Liver (tissue), 3 donors: ENCODE measurements at regions not wholly inside any gene's neighbourhood (a gene's known extent, or its start where the extent isn't known, plus 50 kb on each side); places are given as distances from the start of the nearest gene placed in this dataset.

Source experiments
- CTCF ChIP-seq: fragments of 150-350 bp; IDR thresholded peaks from 2 replicates; pipeline ENCODE4 v1.5.1; 2017; ENCODE audit warnings: improper control_type of control experiment, low read depth, low read length; ENCODE audit not compliant: missing input control
- EGR1 ChIP-seq, 2 donors: IDR thresholded peaks; 2 replicates each; pipeline ENCODE4 v1.6.1; 2016 to 2018; ENCODE audit warnings: antibody characterized with exemption in 2 of 2, low read depth in 2 of 2
- FOXA2 ChIP-seq: IDR thresholded peaks from 2 replicates; pipeline ENCODE4 v1.6.1; 2016; ENCODE audit warnings: antibody characterized with exemption
- HNF4G ChIP-seq: IDR thresholded peaks from 2 replicates; pipeline ENCODE4 v1.6.1; 2016; ENCODE audit warnings: antibody characterized with exemption
- JUND ChIP-seq, 2 donors: IDR thresholded peaks; 2 replicates each; pipeline ENCODE4 v1.6.1; 2016; ENCODE audit warnings: antibody characterized with exemption in 2 of 2
- REST ChIP-seq: IDR thresholded peaks from 2 replicates; pipeline ENCODE4 v1.6.1; 2016; ENCODE audit warnings: antibody characterized with exemption, mild to moderate bottlenecking
- RXRA ChIP-seq, 2 donors: IDR thresholded peaks; 2 replicates each; pipeline ENCODE4 v1.6.1; 2017 to 2018; ENCODE audit warnings: antibody characterized with exemption in 2 of 2, mild to moderate bottlenecking in 1 of 2
- YY1 ChIP-seq: IDR thresholded peaks from 2 replicates; pipeline ENCODE4 v1.6.1; 2016; ENCODE audit warnings: antibody characterized with exemption, mild to moderate bottlenecking
- ZBTB33 ChIP-seq: IDR thresholded peaks from 2 replicates; pipeline ENCODE4 v1.6.1; 2016; ENCODE audit warnings: antibody characterized with exemption
- donor health status: healthy.
- donor health status: healthy.

- no peak for TF ChIP-seq CTCF
- peak; percentile 34 for TF ChIP-seq HNF4G
- no peak for TF ChIP-seq EGR1 (IDR thresholded peaks at IDR 0.05; ENCODE audit: low read depth in 2 of 2)
- peak; percentile 65 to 66 for TF ChIP-seq JUND (IDR thresholded peaks at IDR 0.05)
- TF ChIP-seq REST, result no peak
- peak; percentile 76 for TF ChIP-seq YY1
- TF ChIP-seq FOXA2, result peak; percentile 60
- peak; percentile 48 to 49 for TF ChIP-seq RXRA (IDR thresholded peaks at IDR 0.05)
- TF ChIP-seq ZBTB33, result no peak
Observed at GRCh38 chr2:146214394-146214929, 1630.4 kb upstream of the ACVR2A start.
